ENCODE measurements at regions not wholly inside any gene's neighbourhood (a gene's known extent, or its start where the extent isn't known, plus 50 kb on each side); places are given as distances from the start of the nearest gene placed in this dataset.

DNA sequence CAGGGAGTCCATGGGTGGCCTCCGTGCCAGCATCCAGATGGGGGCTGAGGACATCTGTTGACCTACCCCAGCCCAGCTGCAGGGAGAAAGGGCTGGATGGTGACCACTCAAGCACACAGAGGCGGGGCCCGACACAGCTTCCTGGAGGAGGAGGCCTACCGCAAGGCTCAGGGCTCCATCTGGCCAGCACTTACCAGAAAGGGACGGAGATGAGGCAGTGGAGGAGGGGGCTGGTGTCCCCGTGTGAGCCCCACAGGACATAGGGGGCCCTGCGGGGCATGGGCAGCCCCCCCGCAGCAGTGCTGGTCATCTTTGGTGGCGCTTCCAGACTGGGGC, 147.5 kb upstream of the CIBAR2 start:
- TF ChIP-seq, protein P1, sequence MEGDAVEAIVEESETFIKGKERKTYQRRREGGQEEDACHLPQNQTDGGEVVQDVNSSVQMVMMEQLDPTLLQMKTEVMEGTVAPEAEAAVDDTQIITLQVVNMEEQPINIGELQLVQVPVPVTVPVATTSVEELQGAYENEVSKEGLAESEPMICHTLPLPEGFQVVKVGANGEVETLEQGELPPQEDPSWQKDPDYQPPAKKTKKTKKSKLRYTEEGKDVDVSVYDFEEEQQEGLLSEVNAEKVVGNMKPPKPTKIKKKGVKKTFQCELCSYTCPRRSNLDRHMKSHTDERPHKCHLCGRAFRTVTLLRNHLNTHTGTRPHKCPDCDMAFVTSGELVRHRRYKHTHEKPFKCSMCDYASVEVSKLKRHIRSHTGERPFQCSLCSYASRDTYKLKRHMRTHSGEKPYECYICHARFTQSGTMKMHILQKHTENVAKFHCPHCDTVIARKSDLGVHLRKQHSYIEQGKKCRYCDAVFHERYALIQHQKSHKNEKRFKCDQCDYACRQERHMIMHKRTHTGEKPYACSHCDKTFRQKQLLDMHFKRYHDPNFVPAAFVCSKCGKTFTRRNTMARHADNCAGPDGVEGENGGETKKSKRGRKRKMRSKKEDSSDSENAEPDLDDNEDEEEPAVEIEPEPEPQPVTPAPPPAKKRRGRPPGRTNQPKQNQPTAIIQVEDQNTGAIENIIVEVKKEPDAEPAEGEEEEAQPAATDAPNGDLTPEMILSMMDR (conservative IDR thresholded peaks at IDR 0.05) = no peak
- no peak for TF ChIP-seq ZFX (IDR thresholded peaks at IDR 0.05)

Measured in C4-2B (cell line).